H9 (cell line): ENCODE measurements at regions not wholly inside any gene's neighbourhood (a gene's known extent, or its start where the extent isn't known, plus 50 kb on each side); places are given as distances from the start of the nearest gene placed in this dataset.

Source experiments
- DNase-seq: peaks from one replicate; pipeline ENCODE4 v3.0.0-alpha.2; 2017
- H2AFZ ChIP-seq: one replicate; pipeline ENCODE4 v1.6.1; 2013; ENCODE audit warnings: mild to moderate bottlenecking, low read length, control low read depth, moderate library complexity
- H2AK5ac ChIP-seq: 2 replicates; pipeline ENCODE4 v1.6.1; 2013; ENCODE audit warnings: low read length, control low read depth, mixed read lengths; ENCODE audit not compliant: insufficient read length
- H2BK120ac ChIP-seq: one replicate; pipeline ENCODE4 v1.6.1; 2013; ENCODE audit warnings: low read depth, mild to moderate bottlenecking, low read length, control low read depth, inconsistent platforms; ENCODE audit not compliant: poor library complexity, severe bottlenecking
- H2BK12ac ChIP-seq: 2 replicates; pipeline ENCODE4 v1.6.1; 2013; ENCODE audit warnings: low read length, control low read depth, mixed read lengths, low read depth; ENCODE audit not compliant: insufficient read length
- H2BK15ac ChIP-seq: 2 replicates; pipeline ENCODE4 v1.6.1; 2013; ENCODE audit warnings: low read depth, low read length, control low read depth
- H2BK20ac ChIP-seq: one replicate; pipeline ENCODE4 v1.6.1; 2013; ENCODE audit warnings: low read depth, mild to moderate bottlenecking, low read length, control low read depth, inconsistent platforms; ENCODE audit not compliant: poor library complexity, severe bottlenecking
- H2BK5ac ChIP-seq: 2 replicates; pipeline ENCODE4 v1.6.1; 2013; ENCODE audit warnings: low read length, control low read depth, mixed read lengths; ENCODE audit not compliant: insufficient read length
- H3K14ac ChIP-seq: 2 replicates; pipeline ENCODE4 v1.6.1; 2013; ENCODE audit warnings: low read length, control low read depth; ENCODE audit not compliant: insufficient read depth
- H3K18ac ChIP-seq: 2 replicates; pipeline ENCODE4 v1.6.1; 2013; ENCODE audit warnings: low read depth, mild to moderate bottlenecking, mixed read lengths, low read length, control low read depth; ENCODE audit not compliant: insufficient read length
- H3K23ac ChIP-seq: 2 replicates; pipeline ENCODE4 v1.6.1; 2013; ENCODE audit warnings: low read length, control low read depth, mixed read lengths, low read depth; ENCODE audit not compliant: insufficient read length
- H3K23me2 ChIP-seq: 2 replicates; pipeline ENCODE4 v1.6.1; 2013; ENCODE audit warnings: low read depth, mild to moderate bottlenecking, mixed read lengths, low read length, control low read depth; ENCODE audit not compliant: insufficient read length, poor library complexity, severe bottlenecking
- H3K27ac ChIP-seq: 2 replicates; pipeline ENCODE4 v1.5.1; 2013; ENCODE audit warnings: low read length, control low read depth, mixed read lengths, low read depth; ENCODE audit not compliant: insufficient read length
- H3K27me3 ChIP-seq: 2 replicates; pipeline ENCODE4 v1.6.1; 2013; ENCODE audit warnings: low read length, control low read depth, inconsistent platforms; ENCODE audit not compliant: insufficient read depth
- H3K4ac ChIP-seq: 2 replicates; pipeline ENCODE4 v1.6.1; 2013; ENCODE audit warnings: low read depth, mild to moderate bottlenecking, control low read depth, inconsistent platforms, low read length, moderate library complexity
- H3K4me1 ChIP-seq: 2 replicates; pipeline ENCODE4 v1.6.1; 2013; ENCODE audit warnings: low read length, control low read depth, inconsistent platforms; ENCODE audit not compliant: insufficient read depth
- H3K4me2 ChIP-seq: 2 replicates; pipeline ENCODE4 v1.6.1; 2013; ENCODE audit warnings: low read length, control low read depth, mixed read lengths; ENCODE audit not compliant: insufficient read length, insufficient read depth
- H3K56ac ChIP-seq: 2 replicates; pipeline ENCODE4 v1.6.1; 2013; ENCODE audit warnings: low read depth, mild to moderate bottlenecking, mixed read lengths, low read length, control low read depth; ENCODE audit not compliant: insufficient read length
- H3K79me1 ChIP-seq: 2 replicates; pipeline ENCODE4 v1.6.1; 2013; ENCODE audit warnings: low read depth, mild to moderate bottlenecking, moderate library complexity, low read length, control low read depth, inconsistent platforms; ENCODE audit not compliant: insufficient read depth, poor library complexity, severe bottlenecking
- H3K79me2 ChIP-seq: 2 replicates; pipeline ENCODE4 v1.6.1; 2013; ENCODE audit warnings: low read length, control low read depth, inconsistent platforms; ENCODE audit not compliant: insufficient read depth
- H3K9ac ChIP-seq: 2 replicates; pipeline ENCODE4 v1.6.1; 2013; ENCODE audit warnings: low read length, control low read depth, mixed read lengths; ENCODE audit not compliant: insufficient read length; ENCODE audit errors: extremely low read depth
- H3K9me3 ChIP-seq: one replicate; pipeline ENCODE4 v1.6.1; 2013; ENCODE audit warnings: low read depth, low read length, inconsistent platforms; ENCODE audit not compliant: control insufficient read depth
- H3T11ph ChIP-seq: one replicate; pipeline ENCODE4 v1.6.1; 2013; ENCODE audit warnings: mild to moderate bottlenecking, low read length, control low read depth, inconsistent platforms
- H4K20me1 ChIP-seq: one replicate; pipeline ENCODE4 v1.6.1; 2013; ENCODE audit not compliant: control insufficient read depth, insufficient read length, insufficient read depth
- H4K5ac ChIP-seq: 2 replicates; pipeline ENCODE4 v1.6.1; 2013; ENCODE audit warnings: low read depth, mild to moderate bottlenecking, mixed read lengths, low read length, control low read depth; ENCODE audit not compliant: insufficient read length
- H4K8ac ChIP-seq: replicated peaks from 2 replicates; pipeline ENCODE4 v1.6.1; 2013; ENCODE audit warnings: low read length, control low read depth, mixed read lengths, low read depth; ENCODE audit not compliant: insufficient read length
- H4K91ac ChIP-seq: 2 replicates; pipeline ENCODE4 v1.6.1; 2013; ENCODE audit warnings: low read depth, mild to moderate bottlenecking, moderate library complexity, mixed read lengths, low read length, control low read depth; ENCODE audit not compliant: insufficient read length
- H3K27ac Mint-ChIP-seq, 3 experiments: 2 replicates in 2 of 3; 3 replicates in 1 of 3; pipeline ENCODE4 v1.8.0; 2020 to 2021; ENCODE audit warnings: mixed read lengths in 3 of 3, mild to moderate bottlenecking in 1 of 3, moderate library complexity in 1 of 3
- H3K27me3 Mint-ChIP-seq: 2 replicates; pipeline ENCODE4 v1.8.0; 2021; ENCODE audit warnings: low read depth, mild to moderate bottlenecking, moderate library complexity, mixed read lengths
- H3K36me3 Mint-ChIP-seq, 3 experiments: 2 replicates in 2 of 3; 3 replicates in 1 of 3; pipeline ENCODE4 v1.8.0; 2020 to 2021; ENCODE audit warnings: low read depth in 3 of 3, mixed read lengths in 3 of 3; ENCODE audit not compliant: insufficient read depth in 1 of 3
- H3K4me1 Mint-ChIP-seq, 2 experiments: 2 replicates each; pipeline ENCODE4 v1.8.0; 2020; ENCODE audit warnings: mixed read lengths in 2 of 2
- H3K4me3 Mint-ChIP-seq, 2 experiments: 2 replicates in 1 of 2; 3 replicates in 1 of 2; pipeline ENCODE4 v1.8.0; 2020 to 2021; ENCODE audit warnings: mild to moderate bottlenecking in 2 of 2, mixed read lengths in 2 of 2, moderate library complexity in 1 of 2
- H3K9me3 Mint-ChIP-seq, 2 experiments: 2 replicates in 1 of 2; 3 replicates in 1 of 2; pipeline ENCODE4 v1.8.0; 2020; ENCODE audit warnings: mild to moderate bottlenecking in 2 of 2, mixed read lengths in 2 of 2, moderate library complexity in 1 of 2
- WGBS: extraction: QIAGEN DNeasy Blood & Tissue Kit; methylation state at CpG from one replicate; pipeline ENCODE4 v1.1.7; 2013; ENCODE audit warnings: missing lambda C conversion rate, low lambda C conversion rate, mixed read lengths; ENCODE audit not compliant: insufficient read length; ENCODE audit errors: extremely low coverage; 5-methylcytosine and 5-hydroxymethylcytosine counted together
- TF ChIP-seq, protein P1 (sequence below): fragments of 200-600 bp; sonication (generic); conservative IDR thresholded peaks from 3 replicates; pipeline ENCODE4 v1.8.0; 2021; ENCODE audit warnings: antibody characterized with exemption, mild to moderate bottlenecking

DNA sequence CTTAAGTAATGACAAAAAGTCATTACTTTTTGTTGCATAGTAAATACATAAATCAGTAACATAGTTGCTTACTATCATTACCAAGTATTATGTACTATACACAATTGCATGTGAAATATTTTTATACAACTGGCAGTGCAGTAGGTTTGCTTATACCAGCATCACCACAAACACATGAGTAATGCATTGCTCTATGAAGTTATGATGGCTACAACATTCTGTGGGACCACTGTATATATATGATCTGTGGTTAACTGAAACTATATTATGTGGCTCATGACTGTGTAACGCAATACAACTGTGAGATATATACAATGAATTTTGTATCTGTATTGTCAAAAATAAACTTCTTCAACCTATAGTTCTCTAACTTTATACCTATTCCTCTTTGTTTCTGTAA is 113.7 kb upstream of the RBMS3 start:
- Histone ChIP-seq H3K27ac (no peak overlapping the region), H3K14ac (no peak overlapping the region), H3T11ph (no peak overlapping the region), H3K9ac (no peak overlapping the region), H2BK12ac (no peak overlapping the region), H3K79me2 (no peaks in the 10 kb centered on the region), H4K5ac (no peak overlapping the region), H3K79me1 (no peaks in the 10 kb centered on the region), H3K23ac (no peak overlapping the region), H2BK120ac (no peak overlapping the region), H2BK15ac (no peak overlapping the region), H3K56ac (no peak overlapping the region), H3K27me3 (no peaks in the 10 kb centered on the region), H4K8ac (no peak overlapping the region), H2AFZ (no peak overlapping the region), H3K23me2 (no peaks in the 10 kb centered on the region), H3K18ac (no peak overlapping the region), H3K4ac (no peak overlapping the region), H2BK20ac (no peak overlapping the region), H2BK5ac (no peak overlapping the region), H3K4me2 (no peak overlapping the region), H3K9me3 (no peaks in the 10 kb centered on the region), H4K91ac (no peak overlapping the region), H2AK5ac (no peak overlapping the region), H3K4me1 (peaks cover 3% of the 10 kb centered on the region; the same call in 1 of the 2 replicates), H4K20me1 (no peaks in the 10 kb centered on the region)
- Mint-ChIP-seq H3K27me3 (no peaks in the 10 kb centered on the region), H3K36me3 (no peaks in the 10 kb centered on the region), H3K4me1 (peaks cover 7 to 24% of the 10 kb centered on the region in 2 experiments), H3K4me3 (no peak overlapping the region), H3K9me3 (no peaks in the 10 kb centered on the region), H3K27ac (no peak overlapping the region)
- no peak for DNase-seq
- TF ChIP-seq, protein P1, sequence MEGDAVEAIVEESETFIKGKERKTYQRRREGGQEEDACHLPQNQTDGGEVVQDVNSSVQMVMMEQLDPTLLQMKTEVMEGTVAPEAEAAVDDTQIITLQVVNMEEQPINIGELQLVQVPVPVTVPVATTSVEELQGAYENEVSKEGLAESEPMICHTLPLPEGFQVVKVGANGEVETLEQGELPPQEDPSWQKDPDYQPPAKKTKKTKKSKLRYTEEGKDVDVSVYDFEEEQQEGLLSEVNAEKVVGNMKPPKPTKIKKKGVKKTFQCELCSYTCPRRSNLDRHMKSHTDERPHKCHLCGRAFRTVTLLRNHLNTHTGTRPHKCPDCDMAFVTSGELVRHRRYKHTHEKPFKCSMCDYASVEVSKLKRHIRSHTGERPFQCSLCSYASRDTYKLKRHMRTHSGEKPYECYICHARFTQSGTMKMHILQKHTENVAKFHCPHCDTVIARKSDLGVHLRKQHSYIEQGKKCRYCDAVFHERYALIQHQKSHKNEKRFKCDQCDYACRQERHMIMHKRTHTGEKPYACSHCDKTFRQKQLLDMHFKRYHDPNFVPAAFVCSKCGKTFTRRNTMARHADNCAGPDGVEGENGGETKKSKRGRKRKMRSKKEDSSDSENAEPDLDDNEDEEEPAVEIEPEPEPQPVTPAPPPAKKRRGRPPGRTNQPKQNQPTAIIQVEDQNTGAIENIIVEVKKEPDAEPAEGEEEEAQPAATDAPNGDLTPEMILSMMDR = no peak
- no CpG with 5 or more reads among the region's 1 CpG for WGBS
